ENCODE measurements at regions not wholly inside any gene's neighbourhood (a gene's known extent, or its start where the extent isn't known, plus 50 kb on each side); places are given as distances from the start of the nearest gene placed in this dataset.

GRCh38 chr11:70733327-70734325 is 335.3 kb downstream of the CTTN start (continued):
- TF ChIP-seq ZBTB40 (IDR thresholded peaks at IDR 0.05) (peak; percentile 85), ZBTB40 (CRISPR knock-in tag; IDR thresholded peaks at IDR 0.05) (peak; percentile 66), ETV5 (CRISPR knock-in tag; IDR thresholded peaks at IDR 0.05; ENCODE audit: low read depth) (no peak), FOXO4 (CRISPR knock-in tag; IDR thresholded peaks at IDR 0.05) (no peak)

Data from K562 (cell line).